Stimulated activated CD4-positive, alpha-beta T cell treated with anti-CD3 and anti-CD28 coated beads, Interleukin-4, amount 100 ng/mL, for 24 hours (primary cell): ENCODE measurements at regions not wholly inside any gene's neighbourhood (a gene's known extent, or its start where the extent isn't known, plus 50 kb on each side); places are given as distances from the start of the nearest gene placed in this dataset.
"Not testable (repeated sequence)": the region's sequence is repeated elsewhere in the genome, so short reads cannot be mapped to it uniquely, and the experiment has no call there.

Source experiments
- DNase-seq: peaks from one replicate; pipeline ENCODE4 v3.0.0-alpha.2; 2020

GRCh38 chr21:17738176-17738953, 80.8 kb downstream of the C21orf91 start:
- DNase-seq = no peak

GRCh38 chr21:17736072-17736471, 83.1 kb downstream of the C21orf91 start:
- no peak for DNase-seq

GRCh38 chr21:17733209-17733608, 85.9 kb downstream of the C21orf91 start:
- DNase-seq = no peak

- no peak for DNase-seq
Measured at GRCh38 chr21:17732306-17732705, 86.8 kb downstream of the C21orf91 start.

GRCh38 chr21:17731554-17731953, 87.6 kb downstream of the C21orf91 start:
- DNase-seq = no peak

- no peak for DNase-seq
Measured at GRCh38 chr21:17730782-17731181, 88.4 kb downstream of the C21orf91 start.

GRCh38 chr21:17729455-17729854, 89.7 kb downstream of the C21orf91 start:
- no peak for DNase-seq

- DNase-seq = no peak
Measured at GRCh38 chr21:17727361-17727760, 91.8 kb downstream of the C21orf91 start.

- DNase-seq = no peak
Measured at GRCh38 chr21:17726047-17726829, 92.9 kb downstream of the C21orf91 start.

- DNase-seq = no peak
Measured at GRCh38 chr21:17725339-17725738, 93.8 kb downstream of the C21orf91 start.

GRCh38 chr21:17712887-17713286, 100.2 kb upstream of the BTG3 start:
- no peak for DNase-seq

GRCh38 chr21:17711896-17712295, 99.2 kb upstream of the BTG3 start:
- DNase-seq = no peak

- DNase-seq = no peak
Measured at GRCh38 chr21:17709266-17709611, 96.5 kb upstream of the BTG3 start.

GRCh38 chr21:17708522-17709265, 96.0 kb upstream of the BTG3 start:
- DNase-seq = no peak

- no peak for DNase-seq
Measured at GRCh38 chr21:17699524-17700189, 87.0 kb upstream of the BTG3 start.

GRCh38 chr21:17697473-17697872, 84.8 kb upstream of the BTG3 start:
- no peak for DNase-seq

- not testable (repeated sequence) for DNase-seq
Measured at GRCh38 chr21:17694416-17694815, 81.7 kb upstream of the BTG3 start.

- DNase-seq = no peak
Measured at GRCh38 chr21:17693801-17694200, 81.1 kb upstream of the BTG3 start.

GRCh38 chr21:17690078-17690494, 77.4 kb upstream of the BTG3 start:
- no peak for DNase-seq

GRCh38 chr21:17688912-17689874, 76.5 kb upstream of the BTG3 start:
- peak; percentile 66 for DNase-seq

GRCh38 chr21:17682924-17683323, 70.2 kb upstream of the BTG3 start:
- no peak for DNase-seq
